ENCODE measurements at regions not wholly inside any gene's neighbourhood (a gene's known extent, or its start where the extent isn't known, plus 50 kb on each side); places are given as distances from the start of the nearest gene placed in this dataset.
A peak's percentile ranks its signal among the peaks of the same experiment; 100 is the strongest.

DNA sequence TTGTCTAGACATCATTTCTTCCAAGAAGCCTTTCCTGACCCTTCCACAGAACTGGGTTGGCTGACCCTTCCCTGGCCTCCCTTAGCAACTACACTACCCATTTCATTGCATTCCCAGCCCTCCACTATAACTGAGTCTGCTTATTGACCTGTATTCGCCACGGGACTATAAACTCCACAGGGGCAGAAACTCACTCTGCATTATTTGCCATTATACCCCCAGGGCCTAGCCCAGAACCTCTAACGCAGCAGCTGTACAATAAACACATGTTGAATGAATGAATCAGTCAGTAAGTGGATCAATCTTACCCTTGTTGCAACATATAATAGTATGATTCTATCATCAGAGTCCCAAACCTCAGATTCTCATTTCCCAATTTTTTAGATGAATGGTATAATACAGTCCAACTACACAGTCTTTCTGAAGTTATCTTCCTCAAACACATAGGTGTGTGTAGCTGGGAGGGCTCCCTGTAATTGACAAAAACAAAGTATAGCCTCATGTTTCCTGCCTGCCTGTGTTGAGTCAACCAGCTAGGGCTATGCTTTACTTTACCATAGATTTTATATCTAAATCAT lies 209.3 kb downstream of the CHIC2 start:
- no peak for DNase-seq (ENCODE audit: low spot score)
- 76% methylated on average over 3 of the region's 3 CpGs for WGBS (ENCODE audit: low lambda C conversion rate, missing lambda C conversion rate)
- TF ChIP-seq CTCF (IDR thresholded peaks at IDR 0.05; ENCODE audit: poor library complexity) (no peak), EZH2phosphoT487 (IDR thresholded peaks at IDR 0.05; ENCODE audit: low read depth, severe bottlenecking, unreplicated experiment) (no peak), EZH2 (IDR thresholded peaks at IDR 0.05; ENCODE audit: borderline replicate concordance) (no peak)
- Histone ChIP-seq H3K27ac (no peak overlapping the region), H3K4me3 (no peak overlapping the region), H3K4me2 (no peak overlapping the region), H3K27me3 (no peaks in the 10 kb centered on the region), H3K36me3 (replicated peaks; ENCODE audit: insufficient read depth, low read depth) (no peaks in the 10 kb centered on the region), H3K9me3 (ENCODE audit: low read depth) (no peaks in the 10 kb centered on the region), H2AFZ (no peak overlapping the region), H3K79me2 (no peaks in the 10 kb centered on the region), H4K20me1 (ENCODE audit: insufficient read depth, poor library complexity, severe bottlenecking) (no peaks in the 10 kb centered on the region), H3K9me2 (replicated peaks; ENCODE audit: insufficient read depth) (no peaks in the 10 kb centered on the region), H3K4me1 (ENCODE audit: insufficient read depth) (no peaks in the 10 kb centered on the region)

- WGBS (ENCODE audit: low lambda C conversion rate, missing lambda C conversion rate) = 33% methylated on average over 5 of the region's 5 CpGs
- TF ChIP-seq EZH2phosphoT487 (IDR thresholded peaks at IDR 0.05; ENCODE audit: low read depth, severe bottlenecking, unreplicated experiment) (no peak), CTCF (IDR thresholded peaks at IDR 0.05; ENCODE audit: poor library complexity) (no peak), EZH2 (IDR thresholded peaks at IDR 0.05; ENCODE audit: borderline replicate concordance) (no peak)
- peak overlapping the region; percentile 34 for H3K4me2 ChIP-seq
Measured at GRCh38 chr4:53852343-53852742, 212.1 kb downstream of the CHIC2 start.

DNA sequence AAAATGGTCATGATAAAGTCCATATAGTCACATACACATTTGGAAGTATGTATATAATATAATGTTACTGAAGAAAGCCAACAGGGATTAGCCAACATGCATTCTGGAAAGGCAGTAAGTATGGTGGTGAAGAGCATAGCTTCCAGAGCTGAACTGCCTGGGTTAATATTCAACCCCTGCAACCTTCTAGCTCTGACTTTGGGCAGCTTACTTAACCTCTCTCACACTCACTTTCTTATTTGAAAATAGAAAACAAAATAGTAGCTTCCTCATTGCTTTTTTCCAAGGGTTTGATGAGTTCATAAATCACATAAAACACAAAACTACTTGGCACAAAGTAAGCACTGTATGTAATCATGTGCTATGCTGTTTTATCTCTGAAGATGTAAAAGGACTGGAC lies 216.4 kb downstream of the CHIC2 start:
- Histone ChIP-seq H3K9me3 (ENCODE audit: low read depth) (no peaks in the 10 kb centered on the region), H3K4me3 (no peak overlapping the region), H4K20me1 (ENCODE audit: insufficient read depth, poor library complexity, severe bottlenecking) (no peaks in the 10 kb centered on the region), H3K4me1 (ENCODE audit: insufficient read depth) (peaks cover 4% of the 10 kb centered on the region), H2AFZ (no peak overlapping the region), H3K9me2 (replicated peaks; ENCODE audit: insufficient read depth) (no peaks in the 10 kb centered on the region), H3K4me2 (no peak overlapping the region), H3K27ac (no peak overlapping the region), H3K79me2 (no peaks in the 10 kb centered on the region), H3K36me3 (replicated peaks; ENCODE audit: insufficient read depth, low read depth) (no peaks in the 10 kb centered on the region), H3K27me3 (no peaks in the 10 kb centered on the region)
- DNase-seq (ENCODE audit: low spot score) = peak; percentile 30
- TF ChIP-seq EZH2phosphoT487 (IDR thresholded peaks at IDR 0.05; ENCODE audit: low read depth, severe bottlenecking, unreplicated experiment) = no peak
- no peak for TF ChIP-seq EZH2 (IDR thresholded peaks at IDR 0.05; ENCODE audit: borderline replicate concordance)
- TF ChIP-seq CTCF (IDR thresholded peaks at IDR 0.05; ENCODE audit: poor library complexity) = no peak

More at GRCh38 chr4:53852343-53852742, 212.1 kb downstream of the CHIC2 start:
- no peaks in the 10 kb centered on the region for H3K9me2 ChIP-seq (replicated peaks; ENCODE audit: insufficient read depth)
- no peaks in the 10 kb centered on the region for H4K20me1 ChIP-seq (ENCODE audit: insufficient read depth, poor library complexity, severe bottlenecking)
- H3K36me3 ChIP-seq (replicated peaks; ENCODE audit: insufficient read depth, low read depth) = no peaks in the 10 kb centered on the region
- DNase-seq (ENCODE audit: low spot score) = no peak
- H3K4me1 ChIP-seq (ENCODE audit: insufficient read depth) = peaks cover 4% of the 10 kb centered on the region
- H3K4me3 ChIP-seq = no peak overlapping the region
- no peaks in the 10 kb centered on the region for H3K27me3 ChIP-seq
- H2AFZ ChIP-seq = peak overlapping the region; percentile 35
- H3K9me3 ChIP-seq (ENCODE audit: low read depth) = no peaks in the 10 kb centered on the region
- no peaks in the 10 kb centered on the region for H3K79me2 ChIP-seq
- peak overlapping the region; percentile 52 for H3K27ac ChIP-seq

- H3K79me2 ChIP-seq = no peaks in the 10 kb centered on the region
- no peaks in the 10 kb centered on the region for H3K9me3 ChIP-seq (ENCODE audit: low read depth)
- H2AFZ ChIP-seq = no peak overlapping the region
- no peaks in the 10 kb centered on the region for H3K27me3 ChIP-seq
- H4K20me1 ChIP-seq (ENCODE audit: insufficient read depth, poor library complexity, severe bottlenecking) = no peaks in the 10 kb centered on the region
- no peak overlapping the region for H3K4me3 ChIP-seq
- peaks cover 4% of the 10 kb centered on the region for H3K4me1 ChIP-seq (ENCODE audit: insufficient read depth)
- H3K27ac ChIP-seq = no peak overlapping the region
- no peaks in the 10 kb centered on the region for H3K9me2 ChIP-seq (replicated peaks; ENCODE audit: insufficient read depth)
- 80% methylated on average over 2 of the region's 2 CpGs for WGBS (ENCODE audit: low lambda C conversion rate, missing lambda C conversion rate)
- H3K36me3 ChIP-seq (replicated peaks; ENCODE audit: insufficient read depth, low read depth) = no peaks in the 10 kb centered on the region
- DNase-seq (ENCODE audit: low spot score) = no peak
- H3K4me2 ChIP-seq = no peak overlapping the region
- no peak for TF ChIP-seq EZH2 (IDR thresholded peaks at IDR 0.05; ENCODE audit: borderline replicate concordance)
- TF ChIP-seq EZH2phosphoT487 (IDR thresholded peaks at IDR 0.05; ENCODE audit: low read depth, severe bottlenecking, unreplicated experiment) = no peak
- no peak for TF ChIP-seq CTCF (IDR thresholded peaks at IDR 0.05; ENCODE audit: poor library complexity)
Measured at GRCh38 chr4:53844551-53844950, 219.9 kb downstream of the CHIC2 start.

Measured in hepatocyte (in vitro differentiated cells).